ENCODE measurements at regions not wholly inside any gene's neighbourhood (a gene's known extent, or its start where the extent isn't known, plus 50 kb on each side); places are given as distances from the start of the nearest gene placed in this dataset.

DNA sequence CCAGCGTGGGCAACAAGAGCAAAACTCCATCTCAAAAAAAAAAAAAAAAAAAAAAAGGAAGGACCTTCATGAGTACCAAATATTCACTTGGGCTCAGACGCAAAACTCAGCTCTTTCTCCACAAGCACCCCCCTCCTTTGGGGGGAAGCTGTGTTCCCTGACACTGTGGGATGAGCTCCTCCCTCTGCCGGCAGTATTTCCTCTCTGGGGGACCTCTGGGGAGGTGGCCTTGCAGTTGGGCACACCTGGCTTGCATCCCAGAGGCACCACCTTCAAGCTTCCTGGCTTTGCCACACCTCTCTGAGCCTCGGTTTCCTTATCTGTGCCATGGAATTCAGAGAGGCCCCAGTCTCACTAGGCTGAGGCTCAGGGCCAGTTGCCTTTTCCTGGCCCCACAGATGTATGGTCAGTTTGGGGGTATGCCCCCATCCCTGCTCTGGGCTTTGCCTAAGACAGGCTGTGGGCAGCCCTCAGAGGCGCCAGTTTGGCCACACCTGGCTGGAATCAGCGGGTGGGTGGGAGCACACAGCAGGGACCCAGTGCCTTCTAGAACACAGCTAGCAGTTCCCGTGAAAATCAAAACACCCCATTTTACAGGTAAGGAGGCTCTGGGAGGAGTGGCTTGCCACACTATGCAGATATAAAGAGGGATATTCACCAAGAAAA, 157.5 kb upstream of the IER5L start:
- ChIA-PET POLR2A (no interaction called here), CTCF (interaction anchor here (0.6 to 2.3 kb wide), 2 partner anchors 10 to 12 kb away, joined by 3 to 4 read pairs; no protein-coding TSS in a partner anchor)
- DNase-seq (ENCODE audit: extremely low spot score): no peak
- TF ChIP-seq CTCF (IDR thresholded peaks at IDR 0.05; ENCODE audit: control extremely low read depth, extremely low read depth, low read depth, missing control alignments): no peak

DNA sequence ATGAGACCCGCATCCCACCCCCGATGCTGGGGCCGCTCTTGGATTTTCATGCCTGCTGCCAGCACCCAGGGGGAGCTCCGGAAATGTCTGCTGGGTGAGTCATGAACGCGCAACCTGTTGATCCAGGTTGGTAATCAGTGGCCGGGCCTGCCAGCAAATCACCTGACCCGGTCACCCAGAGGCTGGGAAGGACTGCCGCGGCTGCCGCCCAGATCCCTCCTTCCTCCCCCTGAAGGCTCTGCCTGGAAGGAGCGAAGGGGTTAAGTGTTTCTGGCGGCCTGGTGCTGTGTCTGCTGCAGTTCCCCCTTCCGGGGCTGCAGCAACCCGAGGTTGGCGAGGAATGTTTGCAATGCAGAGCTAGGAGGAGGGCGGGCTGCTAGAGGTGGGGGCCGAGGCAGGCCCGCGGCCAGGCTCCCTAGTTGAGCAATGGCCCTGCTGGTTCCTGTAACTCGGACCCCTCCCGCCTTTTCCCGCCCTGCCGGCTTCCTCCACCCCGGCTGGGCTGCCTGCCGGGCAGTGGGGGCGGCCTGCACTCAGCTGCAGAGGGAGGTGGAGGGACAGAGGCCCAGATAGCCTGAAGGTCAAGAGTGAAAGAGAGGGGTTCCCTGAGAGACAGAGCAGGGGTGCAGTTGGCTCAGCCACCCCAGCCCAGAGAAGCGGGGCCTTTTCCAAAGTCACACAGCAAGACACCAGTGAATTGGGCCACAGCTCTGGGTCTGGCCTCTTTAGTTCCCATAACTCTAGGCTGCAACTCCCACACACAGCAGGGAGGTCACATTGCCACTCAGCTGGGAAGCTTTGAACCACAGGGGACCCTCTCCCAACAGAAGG, 156.3 kb upstream of the IER5L start:
- POLR2A ChIA-PET: no interaction called here
- no peak for DNase-seq (ENCODE audit: extremely low spot score)
- TF ChIP-seq CTCF (IDR thresholded peaks at IDR 0.05; ENCODE audit: control extremely low read depth, extremely low read depth, low read depth, missing control alignments): no peak
- CTCF ChIA-PET: interaction anchor here (2.3 kb wide), 1 partner anchor 9 kb away, joined by 4 read pairs; no protein-coding TSS in a partner anchor

DNA sequence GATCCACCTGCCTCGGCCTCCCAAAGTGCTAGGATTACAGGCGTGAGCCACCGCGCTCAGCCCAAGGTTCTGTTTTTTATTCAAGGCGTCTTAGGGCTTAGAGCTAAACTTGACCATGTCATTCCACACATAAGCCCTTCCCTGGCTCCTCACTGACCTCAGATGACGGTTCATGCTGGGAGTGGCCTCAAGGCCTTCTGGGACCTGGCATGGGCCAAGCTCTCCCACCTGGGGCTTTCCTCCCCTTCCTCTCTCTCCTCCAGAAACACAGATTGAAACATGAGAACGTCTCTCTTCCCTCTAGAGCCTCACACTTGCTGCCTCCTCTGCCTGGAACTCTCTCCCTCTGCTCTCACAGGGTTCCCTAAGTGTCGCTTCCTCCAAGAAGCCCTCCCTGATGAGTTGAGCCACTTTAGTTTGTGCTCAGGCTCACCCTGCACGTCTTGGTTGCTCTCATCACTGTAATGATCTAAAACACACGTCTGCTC, 155.6 kb upstream of the IER5L start:
- DNase-seq (ENCODE audit: extremely low spot score): no peak
- CTCF ChIA-PET: interaction anchor here (2.3 kb wide), 1 partner anchor 8 kb away, joined by 4 read pairs; no protein-coding TSS in a partner anchor
- TF ChIP-seq CTCF (IDR thresholded peaks at IDR 0.05; ENCODE audit: control extremely low read depth, extremely low read depth, low read depth, missing control alignments): no peak
- POLR2A ChIA-PET: interaction anchor here (0.9 kb wide), 1 partner anchor 13 kb away, joined by 3 read pairs; no protein-coding TSS in a partner anchor

DNA sequence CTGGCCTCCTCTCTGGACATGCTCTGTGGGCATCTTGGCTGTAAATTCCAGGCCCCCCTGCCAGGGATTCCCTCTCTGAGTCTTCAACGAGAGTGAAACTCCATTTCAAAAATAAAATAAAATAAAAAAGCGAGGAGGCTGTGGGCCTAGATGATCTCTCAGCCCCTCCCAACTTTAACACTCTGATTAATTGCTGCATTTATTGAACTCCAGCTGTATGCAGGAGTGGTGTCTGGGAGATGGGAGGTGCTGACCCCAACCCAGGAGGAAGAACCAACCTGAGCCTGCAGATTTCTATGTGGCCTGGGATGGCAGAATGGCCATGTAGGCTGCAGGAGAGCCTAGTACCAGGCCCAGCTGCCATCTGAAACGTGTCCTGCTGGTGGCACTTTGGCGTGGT, 154.5 kb upstream of the IER5L start:
- CTCF ChIA-PET: no interaction called here
- DNase-seq (ENCODE audit: extremely low spot score): no peak
- POLR2A ChIA-PET: interaction anchor here (0.5 kb wide), 1 partner anchor 55 kb away, joined by 3 read pairs; no protein-coding TSS in a partner anchor
- no peak for TF ChIP-seq CTCF (IDR thresholded peaks at IDR 0.05; ENCODE audit: control extremely low read depth, extremely low read depth, low read depth, missing control alignments)

DNA sequence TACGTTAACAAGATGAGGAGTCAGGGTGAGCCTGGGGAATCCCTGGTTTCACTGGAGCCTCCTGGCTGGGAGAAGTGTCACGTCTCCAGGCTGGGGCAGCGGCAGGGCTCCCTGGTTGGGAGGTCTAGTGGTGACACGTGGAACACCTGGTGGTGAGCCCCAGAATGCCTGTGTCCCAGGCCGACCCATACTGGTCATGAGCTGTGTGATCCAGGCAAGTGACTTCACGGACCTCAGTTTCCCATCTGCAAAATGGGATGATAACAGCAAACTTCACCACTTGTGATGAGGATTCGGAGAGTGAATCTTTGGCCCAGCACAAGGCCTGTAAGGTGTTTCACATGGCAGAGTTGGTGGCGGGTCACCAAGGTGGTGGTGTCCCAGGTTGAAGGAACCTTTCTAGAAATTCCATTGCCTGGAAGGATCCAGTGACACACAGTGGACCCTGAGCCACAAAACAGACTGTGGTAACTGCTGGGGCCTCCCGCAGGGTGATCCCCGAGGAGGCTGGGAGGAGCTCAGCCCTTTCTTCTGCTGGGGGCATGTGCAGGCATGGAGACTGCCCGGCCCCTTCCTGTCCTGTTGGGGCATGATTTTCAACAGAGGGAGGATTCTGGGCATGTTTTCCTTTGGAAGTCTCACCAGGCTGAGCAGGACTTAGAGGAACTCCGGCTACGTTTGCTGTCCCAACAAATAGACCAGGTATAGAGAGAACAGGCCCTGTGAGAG, 153.9 kb upstream of the IER5L start:
- ChIA-PET CTCF (no interaction called here), POLR2A (interaction anchor here (0.5 kb wide), 1 partner anchor 54 kb away, joined by 3 read pairs; no protein-coding TSS in a partner anchor)
- TF ChIP-seq CTCF (IDR thresholded peaks at IDR 0.05; ENCODE audit: control extremely low read depth, extremely low read depth, low read depth, missing control alignments): no peak
- DNase-seq (ENCODE audit: extremely low spot score): no peak

- CTCF ChIA-PET: no interaction called here
- POLR2A ChIA-PET: no interaction called here
- no peak for DNase-seq (ENCODE audit: extremely low spot score)
These were observed 153.4 kb upstream of the IER5L start for GRCh38 chr9:129331493-129331765.

More at GRCh38 chr9:129331493-129331765, 153.4 kb upstream of the IER5L start:
- no peak for TF ChIP-seq CTCF (IDR thresholded peaks at IDR 0.05; ENCODE audit: control extremely low read depth, extremely low read depth, low read depth, missing control alignments)
